Gastrocnemius medialis (tissue), 4 donors: ENCODE measurements at regions not wholly inside any gene's neighbourhood (a gene's known extent, or its start where the extent isn't known, plus 50 kb on each side); places are given as distances from the start of the nearest gene placed in this dataset.

ENCODE experiments used
- CTCF ChIP-seq, 5 experiments: fragments of 450-650 bp in 3 of 5; fragments of 200-600 bp in 2 of 5; sonication (generic) in 2 of 5; IDR thresholded peaks in 4 of 5; conservative IDR thresholded peaks in 1 of 5; 1 replicate in 4 of 5; 2 replicates in 1 of 5; pipeline ENCODE4 v1.5.1; 2016 to 2019; ENCODE audit warnings: antibody characterized with exemption in 5 of 5, mild to moderate bottlenecking in 3 of 5, moderate library complexity in 3 of 5
- POLR2A ChIP-seq, 2 donors: fragments of 450-650 bp; IDR thresholded peaks; one replicate each; pipeline ENCODE4 v1.6.1; 2017; ENCODE audit warnings: antibody characterized with exemption in 2 of 2, mild to moderate bottlenecking in 2 of 2, moderate library complexity in 2 of 2

GRCh38 chr12:58767496-58767895 lies 152.8 kb downstream of the LRIG3 start:
- TF ChIP-seq POLR2A (IDR thresholded peaks at IDR 0.05), result no peak
- TF ChIP-seq CTCF (IDR thresholded peaks at IDR 0.05 in 4 of 5, conservative IDR thresholded peaks at IDR 0.05 in 1 of 5), result no peak
